ENCODE measurements at regions not wholly inside any gene's neighbourhood (a gene's known extent, or its start where the extent isn't known, plus 50 kb on each side); places are given as distances from the start of the nearest gene placed in this dataset.

DNA sequence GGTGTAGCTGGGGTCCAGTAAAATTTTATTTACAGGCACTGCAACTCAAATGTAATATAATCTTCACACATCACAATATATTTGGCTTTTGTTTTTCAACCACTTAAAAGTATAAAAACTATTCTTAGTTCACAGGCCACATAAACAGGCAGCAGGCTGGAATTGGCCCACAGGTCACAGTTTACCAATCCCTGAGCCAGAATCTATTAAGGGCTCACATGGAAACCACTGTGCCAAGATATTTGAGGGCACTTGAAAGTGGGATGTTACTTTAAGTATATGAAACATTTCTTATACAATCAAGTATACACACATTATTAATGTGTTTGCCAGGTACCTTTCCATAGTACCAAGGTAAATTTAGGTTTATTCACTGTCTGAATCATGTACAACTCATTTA is 71.9 kb upstream of the PRDX6 start:
- TF ChIP-seq, protein P1, sequence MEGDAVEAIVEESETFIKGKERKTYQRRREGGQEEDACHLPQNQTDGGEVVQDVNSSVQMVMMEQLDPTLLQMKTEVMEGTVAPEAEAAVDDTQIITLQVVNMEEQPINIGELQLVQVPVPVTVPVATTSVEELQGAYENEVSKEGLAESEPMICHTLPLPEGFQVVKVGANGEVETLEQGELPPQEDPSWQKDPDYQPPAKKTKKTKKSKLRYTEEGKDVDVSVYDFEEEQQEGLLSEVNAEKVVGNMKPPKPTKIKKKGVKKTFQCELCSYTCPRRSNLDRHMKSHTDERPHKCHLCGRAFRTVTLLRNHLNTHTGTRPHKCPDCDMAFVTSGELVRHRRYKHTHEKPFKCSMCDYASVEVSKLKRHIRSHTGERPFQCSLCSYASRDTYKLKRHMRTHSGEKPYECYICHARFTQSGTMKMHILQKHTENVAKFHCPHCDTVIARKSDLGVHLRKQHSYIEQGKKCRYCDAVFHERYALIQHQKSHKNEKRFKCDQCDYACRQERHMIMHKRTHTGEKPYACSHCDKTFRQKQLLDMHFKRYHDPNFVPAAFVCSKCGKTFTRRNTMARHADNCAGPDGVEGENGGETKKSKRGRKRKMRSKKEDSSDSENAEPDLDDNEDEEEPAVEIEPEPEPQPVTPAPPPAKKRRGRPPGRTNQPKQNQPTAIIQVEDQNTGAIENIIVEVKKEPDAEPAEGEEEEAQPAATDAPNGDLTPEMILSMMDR (conservative IDR thresholded peaks at IDR 0.05; ENCODE audit: low read depth, low read length): no peak
- TF ChIP-seq POLR2A (IDR thresholded peaks at IDR 0.05; ENCODE audit: low read depth, low read length) (no peak), CEBPB (IDR thresholded peaks at IDR 0.05; ENCODE audit: low read depth, low read length) (no peak), MAZ (IDR thresholded peaks at IDR 0.05; ENCODE audit: borderline replicate concordance, low read depth, low read length) (no peak), CHD1 (IDR thresholded peaks at IDR 0.05; ENCODE audit: low read depth, low read length) (no peak), RCOR1 (IDR thresholded peaks at IDR 0.05; ENCODE audit: insufficient replicate concordance, low read length) (no peak), BHLHE40 (IDR thresholded peaks at IDR 0.05; ENCODE audit: low read depth, low read length) (no peak)

All from IMR-90 (cell line).